DLD1 (cell line): ENCODE measurements at regions not wholly inside any gene's neighbourhood (a gene's known extent, or its start where the extent isn't known, plus 50 kb on each side); places are given as distances from the start of the nearest gene placed in this dataset.
"Not testable (repeated sequence)": the region's sequence is repeated elsewhere in the genome, so short reads cannot be mapped to it uniquely, and the experiment has no call there.

Source experiments
- in situ Hi-C: cut with HindIII; loops from 2 replicates; pipeline ENCODE4 v1.10.0; 2017; ENCODE audit warnings: low sequenced_read_pairs

GRCh38 chr5:148740966-148741742, 85.3 kb upstream of the ADRB2 start:
- in situ Hi-C loops, result loop anchor here (25.0 kb wide), 1 partner anchor 371 kb away; no protein-coding TSS in a partner anchor

GRCh38 chr5:148741766-148742165, 84.6 kb upstream of the ADRB2 start:
- in situ Hi-C loops, result loop anchor here (25.0 kb wide), 1 partner anchor 371 kb away; no protein-coding TSS in a partner anchor

GRCh38 chr5:148744380-148744779, 82.0 kb upstream of the ADRB2 start:
- in situ Hi-C loops, result loop anchor here (25.0 kb wide), 1 partner anchor 368 kb away; no protein-coding TSS in a partner anchor

GRCh38 chr5:148746826-148747535, 79.4 kb upstream of the ADRB2 start:
- in situ Hi-C loops, result loop anchor here (25.0 kb wide), 1 partner anchor 365 kb away; no protein-coding TSS in a partner anchor

- in situ Hi-C loops, result loop anchor here (25.0 kb wide), 1 partner anchor 365 kb away; no protein-coding TSS in a partner anchor
Observed at GRCh38 chr5:148747536-148747906, 78.9 kb upstream of the ADRB2 start.

GRCh38 chr5:148748702-148749392, 77.6 kb upstream of the ADRB2 start:
- in situ Hi-C loops, result loop anchor here (25.0 kb wide), 1 partner anchor 363 kb away; no protein-coding TSS in a partner anchor

- in situ Hi-C loops, result no loop called here
Observed at GRCh38 chr5:148750614-148751013, 75.8 kb upstream of the ADRB2 start.

GRCh38 chr5:148751025-148751424, 75.4 kb upstream of the ADRB2 start:
- in situ Hi-C loops, result no loop called here

- in situ Hi-C loops, result not testable (repeated sequence)
Observed at GRCh38 chr5:148752375-148752774, 74.0 kb upstream of the ADRB2 start.

GRCh38 chr5:148759101-148759500, 67.3 kb upstream of the ADRB2 start:
- in situ Hi-C loops, result no loop called here

- in situ Hi-C loops, result no loop called here
Observed at GRCh38 chr5:148760945-148761638, 65.3 kb upstream of the ADRB2 start.

- in situ Hi-C loops, result no loop called here
Observed at GRCh38 chr5:148763996-148764395, 62.4 kb upstream of the ADRB2 start.

GRCh38 chr5:148765061-148765460, 61.4 kb upstream of the ADRB2 start:
- in situ Hi-C loops, result no loop called here

GRCh38 chr5:148768806-148769415, 57.5 kb upstream of the ADRB2 start:
- in situ Hi-C loops, result no loop called here

GRCh38 chr5:148769941-148770340, 56.5 kb upstream of the ADRB2 start:
- in situ Hi-C loops, result no loop called here

- in situ Hi-C loops, result no loop called here
Observed at GRCh38 chr5:148774313-148774712, 52.1 kb upstream of the ADRB2 start.

GRCh38 chr5:148776261-148776660, 50.1 kb upstream of the ADRB2 start:
- in situ Hi-C loops, result no loop called here
